ENCODE measurements at regions not wholly inside any gene's neighbourhood (a gene's known extent, or its start where the extent isn't known, plus 50 kb on each side); places are given as distances from the start of the nearest gene placed in this dataset.

GRCh38 chr3:11720917-11721411 lies 77.2 kb upstream of the VGLL4 start:
- peak overlapping the region; percentile 86; the same call in 1 of the 2 replicates for H2AFZ ChIP-seq (ENCODE audit: low read length)
- no peak overlapping the region for H2BK120ac ChIP-seq (replicated peaks; ENCODE audit: low read depth, low read length)
- POLR2A ChIA-PET (ENCODE audit: partially characterized antibody) = no interaction called here
- CTCF ChIA-PET (ENCODE audit: partially characterized antibody) = interaction anchor here (0.8 kb wide), 1 partner anchor 34 kb away, joined by 3 read pairs; no protein-coding TSS in a partner anchor
- H2BK15ac ChIP-seq (ENCODE audit: low read length) = no peak overlapping the region
- H2AK5ac ChIP-seq (ENCODE audit: low read depth, low read length) = no peak overlapping the region
- no peaks in the 10 kb centered on the region for H3K79me1 ChIP-seq (ENCODE audit: low read depth, low read length)
- no peak overlapping the region for H4K8ac ChIP-seq (ENCODE audit: extremely low read depth, insufficient read depth, low read length)
- peak overlapping the region; percentile 91 to 94 for H3K4me2 ChIP-seq (ENCODE audit: insufficient read depth in 1 of 2, low read depth in 2 of 2, low read length in 2 of 2)
- H3K4me3 ChIP-seq (ENCODE audit: extremely low read depth in 1 of 4, insufficient read depth in 2 of 4, low read depth in 3 of 4, low read length in 4 of 4) = peak overlapping the region; percentile 60 to 84 (median 81); a peak in 6 of 8 replicates
- no peaks in the 10 kb centered on the region for H3K36me3 ChIP-seq (ENCODE audit: control insufficient read depth in 2 of 4, insufficient read depth in 4 of 4, low read length in 3 of 4)
- H4K91ac ChIP-seq (replicated peaks; ENCODE audit: insufficient read length, low read length) = no peak overlapping the region
- H4K5ac ChIP-seq (ENCODE audit: insufficient read length, low read depth, low read length) = no peak overlapping the region
- H3K23ac ChIP-seq (ENCODE audit: insufficient read length) = no peak overlapping the region
- no peaks in the 10 kb centered on the region for H3K9me3 ChIP-seq (ENCODE audit: insufficient read depth in 2 of 2, low read depth in 1 of 2, low read length in 1 of 2)
- no peak overlapping the region for H2BK20ac ChIP-seq (ENCODE audit: low read length)
- H3K79me2 ChIP-seq (ENCODE audit: control insufficient read depth in 1 of 2, insufficient read depth in 2 of 2, low read length in 2 of 2) = peaks cover 0 to 20% of the 10 kb centered on the region in 2 experiments; a peak in 2 of 4 replicates
- peaks cover 2 to 11% (median 6%) of the 10 kb centered on the region in 4 experiments; a peak in 5 of 7 replicates for H3K4me1 ChIP-seq (replicated peaks in 1 of 4; ENCODE audit: control insufficient read depth in 3 of 4, insufficient read depth in 4 of 4, low read length in 3 of 4)
- H3K56ac ChIP-seq (replicated peaks; ENCODE audit: insufficient read length, low read depth, low read length) = no peak overlapping the region
- H3K4ac ChIP-seq (replicated peaks; ENCODE audit: insufficient read length, low read depth, low read length) = no peak overlapping the region
- no peak overlapping the region for H2BK5ac ChIP-seq (ENCODE audit: low read depth, low read length)
- H3K18ac ChIP-seq (ENCODE audit: extremely low read depth, low read length) = no peak overlapping the region; the same call in 1 of the 2 replicates
- H3K27me3 ChIP-seq (replicated peaks in 1 of 4; ENCODE audit: control insufficient read depth in 3 of 4, extremely low read depth in 1 of 4, insufficient read depth in 3 of 4, low read length in 3 of 4) = no peaks in the 10 kb centered on the region
- DNase-seq (ENCODE audit: low read depth in 1 of 2, low spot score in 2 of 2) = no peak
- H3K14ac ChIP-seq (ENCODE audit: insufficient read length) = no peak overlapping the region
- 42% methylated on average over 8 of the region's 8 CpGs; no CpG with 5 or more reads in 1 of the 2 experiments for WGBS, 2 experiments (ENCODE audit: extremely low coverage in 1 of 2, insufficient coverage in 1 of 2, insufficient read length in 1 of 2, insufficient replicate concordance in 2 of 2, low coverage in 1 of 2, low lambda C conversion rate in 2 of 2, missing lambda C conversion rate in 1 of 2)
- H3K27ac ChIP-seq (ENCODE audit: low read depth, low read length) = no peak overlapping the region
- FAIRE-seq = no peak
- no peaks in the 10 kb centered on the region for H4K20me1 ChIP-seq (replicated peaks in 1 of 2; ENCODE audit: control insufficient read depth in 1 of 2, insufficient read depth in 2 of 2, low read length in 2 of 2)
- no peak overlapping the region for H2BK12ac ChIP-seq (ENCODE audit: low read depth, low read length)
- no peak overlapping the region for H3K9ac ChIP-seq (replicated peaks in 1 of 4; ENCODE audit: extremely low read depth in 1 of 4, low read depth in 3 of 4, low read length in 3 of 4)
- peaks cover 16% of the 10 kb centered on the region; the same call in 1 of the 2 replicates for H3K23me2 ChIP-seq (ENCODE audit: low read depth, low read length)
- TF ChIP-seq CEBPB (IDR thresholded peaks at IDR 0.05; ENCODE audit: low read depth, low read length) = no peak
- TF ChIP-seq JUN (IDR thresholded peaks at IDR 0.05; ENCODE audit: low read depth, low read length) = no peak
- no peak for TF ChIP-seq RBBP5 (IDR thresholded peaks at IDR 0.05; ENCODE audit: borderline replicate concordance, low read depth, low read length)
- TF ChIP-seq RFX5 (IDR thresholded peaks at IDR 0.05; ENCODE audit: borderline replicate concordance, low read depth, low read length) = no peak
- TF ChIP-seq E2F6 (IDR thresholded peaks at IDR 0.05) = no peak
- no peak for TF ChIP-seq TAF7 (optimal IDR thresholded peaks at IDR 0.05; ENCODE audit: borderline replicate concordance, low read depth, low read length)
- no peak for TF ChIP-seq KDM5A (IDR thresholded peaks at IDR 0.05; ENCODE audit: low read length)
- no peak for TF ChIP-seq MAFK (IDR thresholded peaks at IDR 0.05; ENCODE audit: low read depth, low read length)
- TF ChIP-seq JUND (IDR thresholded peaks at IDR 0.05; ENCODE audit: low read length) = no peak
- TF ChIP-seq MAX (IDR thresholded peaks at IDR 0.05) = no peak
- TF ChIP-seq EP300 (IDR thresholded peaks at IDR 0.05; ENCODE audit: borderline replicate concordance in 1 of 2, low read depth in 2 of 2, low read length in 2 of 2) = no peak
- no peak for TF ChIP-seq CHD1 (IDR thresholded peaks at IDR 0.05; ENCODE audit: low read depth, low read length)
- no peak for TF ChIP-seq SIN3A (conservative IDR thresholded peaks at IDR 0.05 in 1 of 2, IDR thresholded peaks at IDR 0.05 in 1 of 2; ENCODE audit: low read depth in 1 of 2, low read length in 2 of 2)
